Gastrocnemius medialis (tissue), 4 donors: ENCODE measurements at regions not wholly inside any gene's neighbourhood (a gene's known extent, or its start where the extent isn't known, plus 50 kb on each side); places are given as distances from the start of the nearest gene placed in this dataset.

Experiments used
- POLR2A ChIP-seq, 2 donors: fragments of 450-650 bp; IDR thresholded peaks; one replicate each; pipeline ENCODE4 v1.6.1; 2017; ENCODE audit warnings: antibody characterized with exemption in 2 of 2, mild to moderate bottlenecking in 2 of 2, moderate library complexity in 2 of 2
- TF ChIP-seq, protein P1 (sequence below), 5 experiments: fragments of 450-650 bp in 3 of 5; fragments of 200-600 bp in 2 of 5; sonication (generic) in 2 of 5; IDR thresholded peaks in 4 of 5; conservative IDR thresholded peaks in 1 of 5; 1 replicate in 4 of 5; 2 replicates in 1 of 5; pipeline ENCODE4 v1.5.1; 2016 to 2019; ENCODE audit warnings: antibody characterized with exemption in 5 of 5, mild to moderate bottlenecking in 3 of 5, moderate library complexity in 3 of 5

DNA sequence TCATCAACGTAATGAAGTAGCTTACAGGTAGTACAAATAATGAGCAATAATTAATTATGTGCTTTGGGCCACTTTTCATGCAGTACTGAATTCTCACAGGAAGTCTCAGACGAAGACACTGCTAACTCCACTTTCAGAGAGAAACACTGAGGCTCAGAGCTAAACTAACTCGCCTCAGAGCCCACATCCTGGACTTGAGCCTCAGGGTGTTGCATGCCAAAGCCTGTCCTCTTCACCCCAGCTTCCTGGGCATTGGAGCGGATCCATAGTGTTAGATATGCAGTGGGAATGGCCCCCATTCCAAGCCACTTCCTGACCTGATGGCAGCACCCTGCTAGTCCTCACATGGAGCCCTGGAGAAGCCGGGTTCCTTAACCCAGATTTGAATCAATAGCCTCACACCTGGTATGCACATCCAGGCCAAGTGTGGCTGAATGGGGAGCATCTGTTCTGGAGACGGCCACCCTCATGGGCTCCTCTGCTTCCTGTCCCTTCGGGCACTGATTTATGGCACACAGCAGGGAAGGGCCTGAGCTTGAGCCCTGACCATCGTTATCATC lies 265.1 kb upstream of the ZNF32 start:
- TF ChIP-seq, protein P1, sequence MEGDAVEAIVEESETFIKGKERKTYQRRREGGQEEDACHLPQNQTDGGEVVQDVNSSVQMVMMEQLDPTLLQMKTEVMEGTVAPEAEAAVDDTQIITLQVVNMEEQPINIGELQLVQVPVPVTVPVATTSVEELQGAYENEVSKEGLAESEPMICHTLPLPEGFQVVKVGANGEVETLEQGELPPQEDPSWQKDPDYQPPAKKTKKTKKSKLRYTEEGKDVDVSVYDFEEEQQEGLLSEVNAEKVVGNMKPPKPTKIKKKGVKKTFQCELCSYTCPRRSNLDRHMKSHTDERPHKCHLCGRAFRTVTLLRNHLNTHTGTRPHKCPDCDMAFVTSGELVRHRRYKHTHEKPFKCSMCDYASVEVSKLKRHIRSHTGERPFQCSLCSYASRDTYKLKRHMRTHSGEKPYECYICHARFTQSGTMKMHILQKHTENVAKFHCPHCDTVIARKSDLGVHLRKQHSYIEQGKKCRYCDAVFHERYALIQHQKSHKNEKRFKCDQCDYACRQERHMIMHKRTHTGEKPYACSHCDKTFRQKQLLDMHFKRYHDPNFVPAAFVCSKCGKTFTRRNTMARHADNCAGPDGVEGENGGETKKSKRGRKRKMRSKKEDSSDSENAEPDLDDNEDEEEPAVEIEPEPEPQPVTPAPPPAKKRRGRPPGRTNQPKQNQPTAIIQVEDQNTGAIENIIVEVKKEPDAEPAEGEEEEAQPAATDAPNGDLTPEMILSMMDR (IDR thresholded peaks at IDR 0.05 in 4 of 5, conservative IDR thresholded peaks at IDR 0.05 in 1 of 5), result no peak
- TF ChIP-seq POLR2A (IDR thresholded peaks at IDR 0.05), result no peak
